ENCODE measurements at regions not wholly inside any gene's neighbourhood (a gene's known extent, or its start where the extent isn't known, plus 50 kb on each side); places are given as distances from the start of the nearest gene placed in this dataset.

- TF ChIP-seq EZH2 (IDR thresholded peaks at IDR 0.05; ENCODE audit: borderline replicate concordance) (no peak), CTCF (IDR thresholded peaks at IDR 0.05; ENCODE audit: poor library complexity) (no peak), EZH2phosphoT487 (IDR thresholded peaks at IDR 0.05; ENCODE audit: low read depth, severe bottlenecking, unreplicated experiment) (no peak)
These were observed 346.5 kb downstream of the FOXO1 start for GRCh38 chr13:40319699-40320579.
